OCI-LY3 (cell line): ENCODE measurements at regions not wholly inside any gene's neighbourhood (a gene's known extent, or its start where the extent isn't known, plus 50 kb on each side); places are given as distances from the start of the nearest gene placed in this dataset.
"Not testable (repeated sequence)": the region's sequence is repeated elsewhere in the genome, so short reads cannot be mapped to it uniquely, and the experiment has no call there.

Source experiments
- H2AFZ ChIP-seq: fragments of 200-600, 300-600 bp; shearing (Covaris generic); 2 replicates; pipeline ENCODE4 v1.6.0; 2014; ENCODE audit warnings: antibody characterized with exemption, low read depth, low read length
- H3K27ac ChIP-seq: fragments of 200-600, 300-600 bp; sonication (generic); 2 replicates; pipeline ENCODE4 v1.5.1; 2014; ENCODE audit warnings: mild to moderate bottlenecking, low read length, moderate library complexity, mixed read lengths
- H3K27me3 ChIP-seq: fragments of 200-600, 300-600 bp; sonication (generic); 2 replicates; pipeline ENCODE4 v1.6.1; 2014; ENCODE audit warnings: low read depth, low read length, mixed read lengths
- H3K36me3 ChIP-seq: fragments of 200-600, 300-600 bp; sonication (generic); replicated peaks from 2 replicates; pipeline ENCODE3; 2014; ENCODE audit warnings: low read depth, low read length, mixed read lengths
- H3K4me1 ChIP-seq: fragments of 300-600, 200-600 bp; sonication (generic); 2 replicates; pipeline ENCODE4 v1.6.1; 2014; ENCODE audit warnings: low read length, mixed read lengths
- H3K4me2 ChIP-seq: fragments of 200-600, 300-600 bp; sonication (generic); 2 replicates; pipeline ENCODE4 v1.6.1; 2014; ENCODE audit warnings: low read length, mixed read lengths
- H3K4me3 ChIP-seq: fragments of 300-600, 200-600 bp; sonication (generic); 2 replicates; pipeline ENCODE4 v1.5.1; 2014; ENCODE audit warnings: antibody characterized with exemption, mild to moderate bottlenecking, low read length, moderate library complexity
- H3K79me2 ChIP-seq: fragments of 300-600, 200-600 bp; shearing (Covaris generic); 2 replicates; pipeline ENCODE4 v1.6.1; 2014; ENCODE audit warnings: mild to moderate bottlenecking, low read length, mixed read lengths
- H3K9ac ChIP-seq: fragments of 300-600, 200-600 bp; shearing (Covaris generic); 2 replicates; pipeline ENCODE4 v1.6.0; 2014; ENCODE audit warnings: mild to moderate bottlenecking, low read length, moderate library complexity
- H3K9me3 ChIP-seq: fragments of 200-600, 300-600 bp; shearing (Covaris generic); 2 replicates; pipeline ENCODE4 v1.6.1; 2014; ENCODE audit warnings: low read length, mixed read lengths; ENCODE audit not compliant: insufficient read depth
- H4K20me1 ChIP-seq: fragments of 200-600, 300-600 bp; sonication (generic); 2 replicates; pipeline ENCODE4 v1.6.1; 2016; ENCODE audit warnings: low read length, mixed read lengths; ENCODE audit not compliant: insufficient read depth
- EZH2phosphoT487 ChIP-seq: fragments of 200-600 bp; shearing (Covaris generic); IDR thresholded peaks from 2 replicates; pipeline ENCODE4 v1.6.1; 2018; ENCODE audit warnings: antibody characterized with exemption, mixed run types, low read depth
- TF ChIP-seq, protein P1 (sequence below): fragments of 200-600, 300-600 bp; sonication (generic); IDR thresholded peaks from 2 replicates; pipeline ENCODE4 v1.5.1; 2014; ENCODE audit warnings: antibody characterized with exemption, low read length, low read depth

DNA sequence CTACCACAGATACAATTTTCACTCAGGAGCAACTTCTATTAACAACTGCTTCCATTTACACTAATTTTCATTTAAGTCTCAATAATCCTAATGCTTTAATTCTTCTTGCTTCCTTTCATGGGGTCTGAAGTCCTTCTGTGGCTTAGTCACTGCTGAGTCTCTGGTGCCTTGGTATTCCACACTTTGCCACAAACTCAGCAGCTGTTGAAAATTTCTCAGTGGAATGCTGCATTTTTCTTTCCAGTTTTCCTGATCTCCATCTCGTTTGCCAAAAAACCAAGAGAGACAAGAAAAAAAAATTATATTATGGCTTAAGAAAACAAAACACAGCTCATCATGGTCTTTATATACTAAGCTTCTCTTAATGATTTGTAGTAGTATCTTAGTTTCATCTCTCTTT, 269.2 kb upstream of the AZI2 start:
- no peaks in the 10 kb centered on the region for H3K27me3 ChIP-seq
- H3K4me1 ChIP-seq: no peaks in the 10 kb centered on the region

DNA sequence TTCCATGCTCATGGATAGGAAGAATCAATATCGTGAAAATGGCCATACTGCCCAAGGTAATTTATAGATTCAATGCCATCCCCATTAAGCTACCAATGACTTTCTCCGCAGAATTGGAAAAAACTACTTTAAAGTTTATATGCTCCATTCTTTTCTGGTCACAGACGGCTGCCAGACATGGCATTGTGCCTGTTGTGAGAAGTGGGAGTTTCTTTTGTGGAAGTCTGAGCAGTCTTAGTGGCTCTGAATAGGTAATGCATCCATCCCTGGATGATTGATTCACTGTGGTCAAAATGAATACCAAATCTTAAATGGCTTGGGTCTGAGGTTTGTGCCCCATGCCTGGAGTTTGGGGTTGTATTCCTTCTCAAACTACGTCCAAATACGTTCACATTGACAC, 274.5 kb upstream of the AZI2 start:
- Histone ChIP-seq H3K9me3 (no peaks in the 10 kb centered on the region), H2AFZ (no peak overlapping the region), H3K79me2 (no peaks in the 10 kb centered on the region), H3K9ac (no peak overlapping the region), H3K36me3 (no peaks in the 10 kb centered on the region), H4K20me1 (no peaks in the 10 kb centered on the region), H3K27me3 (no peaks in the 10 kb centered on the region), H3K4me1 (no peaks in the 10 kb centered on the region), H3K4me3 (no peak overlapping the region), H3K4me2 (no peak overlapping the region), H3K27ac (no peak overlapping the region)
- TF ChIP-seq, protein P1, sequence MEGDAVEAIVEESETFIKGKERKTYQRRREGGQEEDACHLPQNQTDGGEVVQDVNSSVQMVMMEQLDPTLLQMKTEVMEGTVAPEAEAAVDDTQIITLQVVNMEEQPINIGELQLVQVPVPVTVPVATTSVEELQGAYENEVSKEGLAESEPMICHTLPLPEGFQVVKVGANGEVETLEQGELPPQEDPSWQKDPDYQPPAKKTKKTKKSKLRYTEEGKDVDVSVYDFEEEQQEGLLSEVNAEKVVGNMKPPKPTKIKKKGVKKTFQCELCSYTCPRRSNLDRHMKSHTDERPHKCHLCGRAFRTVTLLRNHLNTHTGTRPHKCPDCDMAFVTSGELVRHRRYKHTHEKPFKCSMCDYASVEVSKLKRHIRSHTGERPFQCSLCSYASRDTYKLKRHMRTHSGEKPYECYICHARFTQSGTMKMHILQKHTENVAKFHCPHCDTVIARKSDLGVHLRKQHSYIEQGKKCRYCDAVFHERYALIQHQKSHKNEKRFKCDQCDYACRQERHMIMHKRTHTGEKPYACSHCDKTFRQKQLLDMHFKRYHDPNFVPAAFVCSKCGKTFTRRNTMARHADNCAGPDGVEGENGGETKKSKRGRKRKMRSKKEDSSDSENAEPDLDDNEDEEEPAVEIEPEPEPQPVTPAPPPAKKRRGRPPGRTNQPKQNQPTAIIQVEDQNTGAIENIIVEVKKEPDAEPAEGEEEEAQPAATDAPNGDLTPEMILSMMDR: no peak
- no peak for TF ChIP-seq EZH2phosphoT487

More for the DNA sequence above, 269.2 kb upstream of the AZI2 start:
- Histone ChIP-seq H3K4me2 (no peak overlapping the region), H3K4me3 (no peak overlapping the region), H3K36me3 (no peaks in the 10 kb centered on the region), H3K27ac (no peak overlapping the region), H2AFZ (no peak overlapping the region), H3K9me3 (no peaks in the 10 kb centered on the region), H4K20me1 (no peaks in the 10 kb centered on the region), H3K9ac (no peak overlapping the region), H3K79me2 (no peaks in the 10 kb centered on the region)
- no peak for TF ChIP-seq EZH2phosphoT487
- TF ChIP-seq, protein P1: no peak

DNA sequence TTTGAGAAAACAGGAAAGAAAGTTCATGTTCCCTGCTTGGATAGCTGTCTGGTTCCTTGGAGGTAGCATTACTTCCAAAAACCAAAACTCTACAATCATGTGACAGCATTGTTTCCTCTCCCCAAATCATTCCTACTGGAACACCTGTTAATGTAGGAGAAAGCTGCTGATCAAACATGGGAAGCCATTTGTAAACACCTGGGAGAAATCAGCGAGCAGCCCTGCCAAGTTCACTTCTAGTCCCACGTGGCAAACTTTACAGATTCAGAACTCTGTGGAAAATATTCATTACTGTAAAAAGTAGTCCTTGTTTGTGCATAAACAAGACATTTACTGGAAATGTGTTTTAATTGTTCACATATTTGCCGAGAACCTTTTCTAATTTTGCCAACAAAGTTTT, 275.5 kb upstream of the AZI2 start:
- Histone ChIP-seq H2AFZ (no peak overlapping the region), H3K27ac (no peak overlapping the region), H3K4me3 (no peak overlapping the region), H3K4me2 (no peak overlapping the region), H3K4me1 (no peaks in the 10 kb centered on the region), H3K9me3 (no peaks in the 10 kb centered on the region), H3K27me3 (no peaks in the 10 kb centered on the region), H3K36me3 (no peaks in the 10 kb centered on the region), H3K79me2 (no peaks in the 10 kb centered on the region), H4K20me1 (no peaks in the 10 kb centered on the region), H3K9ac (no peak overlapping the region)
- TF ChIP-seq, protein P1: no peak
- no peak for TF ChIP-seq EZH2phosphoT487

DNA sequence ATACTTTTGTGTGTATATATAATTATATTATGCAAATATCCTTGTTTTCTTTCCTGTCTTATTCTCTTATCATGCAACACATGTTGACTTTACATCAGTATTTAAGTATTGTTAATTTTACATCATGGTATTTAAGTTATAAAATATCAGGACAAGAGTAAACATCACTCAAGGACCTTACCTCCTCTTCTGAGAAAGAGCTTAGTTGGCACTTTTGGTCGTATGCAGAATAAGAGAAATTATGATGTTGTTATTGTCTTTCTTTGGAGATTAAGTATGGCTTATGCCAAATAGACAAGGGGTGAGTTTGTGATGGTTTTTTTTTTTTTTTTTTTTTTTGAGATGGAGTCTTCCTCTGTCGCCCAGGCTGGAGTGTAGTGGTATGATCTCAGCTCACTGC, 279.2 kb upstream of the AZI2 start:
- H3K27me3 ChIP-seq, H3K27ac ChIP-seq, H3K9me3 ChIP-seq, H3K4me3 ChIP-seq, H3K9ac ChIP-seq, H3K4me1 ChIP-seq, H3K79me2 ChIP-seq, H3K4me2 ChIP-seq, H4K20me1 ChIP-seq, H2AFZ ChIP-seq, H3K36me3 ChIP-seq: not testable (repeated sequence)

DNA sequence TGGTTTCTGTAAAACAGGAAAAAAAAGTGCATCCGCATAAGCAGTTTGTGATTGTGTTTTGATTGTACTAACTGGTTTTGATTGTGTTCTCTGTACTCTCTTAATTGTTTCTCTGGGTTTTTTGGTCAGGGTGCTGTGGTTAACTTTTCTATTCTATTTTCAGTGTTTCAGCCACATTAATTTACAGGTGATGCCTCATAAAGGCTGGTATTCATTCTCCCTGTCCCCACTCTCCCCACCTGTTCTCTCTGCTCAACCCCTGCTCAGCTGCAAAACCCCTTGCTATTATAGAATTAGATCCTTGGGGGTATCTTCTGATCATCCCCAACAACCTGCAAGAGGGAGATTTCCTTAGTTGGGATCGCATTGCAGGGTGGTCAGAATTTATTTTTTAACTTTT, 285.4 kb upstream of the AZI2 start:
- Histone ChIP-seq H4K20me1 (no peaks in the 10 kb centered on the region), H3K4me2 (no peak overlapping the region), H3K79me2 (no peaks in the 10 kb centered on the region), H2AFZ (no peak overlapping the region), H3K27ac (no peak overlapping the region), H3K9me3 (no peaks in the 10 kb centered on the region), H3K36me3 (no peaks in the 10 kb centered on the region), H3K4me1 (no peaks in the 10 kb centered on the region), H3K4me3 (no peak overlapping the region), H3K9ac (no peak overlapping the region), H3K27me3 (no peaks in the 10 kb centered on the region)
- TF ChIP-seq EZH2phosphoT487: no peak
- TF ChIP-seq, protein P1: no peak
